HUES48 (cell line): ENCODE measurements at regions not wholly inside any gene's neighbourhood (a gene's known extent, or its start where the extent isn't known, plus 50 kb on each side); places are given as distances from the start of the nearest gene placed in this dataset.

ENCODE experiments used
- H3K27ac ChIP-seq: one replicate; pipeline ENCODE4 v1.7.0; 2013; ENCODE audit warnings: low read depth, low read length, inconsistent platforms
- H3K27me3 ChIP-seq: 2 replicates; pipeline ENCODE4 v1.6.1; 2013; ENCODE audit warnings: mild to moderate bottlenecking, low read length; ENCODE audit not compliant: control insufficient read depth, insufficient read depth
- H3K36me3 ChIP-seq: 2 replicates; pipeline ENCODE4 v1.6.1; 2013; ENCODE audit warnings: low read length; ENCODE audit not compliant: control insufficient read depth, insufficient read depth
- H3K4me1 ChIP-seq: 2 replicates; pipeline ENCODE4 v1.6.1; 2013; ENCODE audit warnings: mild to moderate bottlenecking, low read length; ENCODE audit not compliant: control insufficient read depth, insufficient read depth
- H3K4me3 ChIP-seq: 2 replicates; pipeline ENCODE4 v1.5.1; 2013; ENCODE audit warnings: mild to moderate bottlenecking, low read depth, low read length
- H3K9ac ChIP-seq: 2 replicates; pipeline ENCODE4 v1.6.1; 2013; ENCODE audit warnings: mild to moderate bottlenecking, low read depth, low read length, moderate library complexity
- H3K9me3 ChIP-seq: 2 replicates; pipeline ENCODE4 v1.6.1; 2013; ENCODE audit warnings: low read length; ENCODE audit not compliant: control insufficient read depth, insufficient read depth

GRCh38 chr7:41910940-41911600 is 208.2 kb upstream of the INHBA start:
- Histone ChIP-seq H3K4me1 (no peaks in the 10 kb centered on the region), H3K4me3 (no peak overlapping the region), H3K36me3 (no peaks in the 10 kb centered on the region), H3K9ac (no peak overlapping the region), H3K9me3 (no peaks in the 10 kb centered on the region), H3K27ac (no peak overlapping the region), H3K27me3 (no peaks in the 10 kb centered on the region)

DNA sequence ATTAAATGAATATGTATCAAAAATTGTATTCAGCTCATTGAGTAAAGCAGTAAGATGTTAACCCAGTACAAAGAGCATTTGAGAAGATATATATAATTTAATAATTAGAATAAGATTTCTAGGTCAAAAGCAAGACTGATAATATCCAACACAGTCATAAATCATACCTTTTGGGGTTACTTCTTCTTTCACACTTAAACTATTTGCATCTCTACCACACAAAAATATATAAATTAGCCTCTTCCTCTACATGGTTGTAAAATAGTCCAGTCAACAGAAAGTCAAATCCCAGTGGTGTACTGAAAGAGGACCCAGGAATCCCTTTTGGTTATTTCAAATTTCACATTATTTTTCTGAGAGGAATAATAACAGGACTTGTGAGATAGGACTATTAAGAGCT is 204.6 kb upstream of the INHBA start:
- Histone ChIP-seq H3K27me3 (no peaks in the 10 kb centered on the region), H3K4me3 (no peak overlapping the region), H3K9ac (no peak overlapping the region), H3K9me3 (peaks cover 7% of the 10 kb centered on the region), H3K27ac (no peak overlapping the region), H3K36me3 (no peaks in the 10 kb centered on the region), H3K4me1 (no peaks in the 10 kb centered on the region)

GRCh38 chr7:41900532-41900931 is 197.6 kb upstream of the INHBA start:
- Histone ChIP-seq H3K27ac (no peak overlapping the region), H3K36me3 (no peaks in the 10 kb centered on the region), H3K9me3 (peaks cover 7% of the 10 kb centered on the region), H3K9ac (no peak overlapping the region), H3K27me3 (no peaks in the 10 kb centered on the region), H3K4me1 (peaks cover 11% of the 10 kb centered on the region), H3K4me3 (no peak overlapping the region)

DNA sequence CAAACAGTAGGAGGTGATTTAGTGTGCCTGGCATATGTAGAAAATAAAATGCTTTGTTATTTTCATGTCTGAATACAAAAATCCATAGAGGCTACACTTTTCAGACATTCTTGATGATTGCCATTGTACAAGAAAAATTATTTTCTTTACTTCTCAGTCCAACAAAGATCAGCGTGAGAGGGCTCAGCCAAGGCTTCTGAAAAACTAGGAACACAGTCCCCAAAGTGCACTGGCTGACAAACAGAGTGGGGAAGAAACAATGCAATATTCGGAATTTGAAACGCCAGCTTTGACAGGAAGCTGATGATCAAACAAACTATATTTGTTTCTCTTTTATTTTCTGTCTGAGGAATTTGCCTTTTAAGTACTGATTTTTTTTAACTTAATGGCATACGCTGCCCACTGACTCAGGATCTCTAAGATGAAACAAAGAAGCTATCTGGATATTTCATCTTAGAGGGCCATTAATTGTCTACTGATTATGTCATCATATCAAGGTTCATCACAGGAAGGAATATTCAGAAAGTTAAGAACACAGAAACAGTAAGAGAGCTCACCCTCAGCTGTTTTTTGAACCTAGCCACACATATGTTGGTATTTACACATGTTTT is 197.0 kb upstream of the INHBA start:
- H3K9me3 ChIP-seq = peaks cover 5% of the 10 kb centered on the region
- H3K27me3 ChIP-seq = no peaks in the 10 kb centered on the region
- no peak overlapping the region for H3K4me3 ChIP-seq
- peaks cover 11% of the 10 kb centered on the region for H3K4me1 ChIP-seq
- no peak overlapping the region for H3K27ac ChIP-seq
- H3K9ac ChIP-seq = no peak overlapping the region
- no peaks in the 10 kb centered on the region for H3K36me3 ChIP-seq

DNA sequence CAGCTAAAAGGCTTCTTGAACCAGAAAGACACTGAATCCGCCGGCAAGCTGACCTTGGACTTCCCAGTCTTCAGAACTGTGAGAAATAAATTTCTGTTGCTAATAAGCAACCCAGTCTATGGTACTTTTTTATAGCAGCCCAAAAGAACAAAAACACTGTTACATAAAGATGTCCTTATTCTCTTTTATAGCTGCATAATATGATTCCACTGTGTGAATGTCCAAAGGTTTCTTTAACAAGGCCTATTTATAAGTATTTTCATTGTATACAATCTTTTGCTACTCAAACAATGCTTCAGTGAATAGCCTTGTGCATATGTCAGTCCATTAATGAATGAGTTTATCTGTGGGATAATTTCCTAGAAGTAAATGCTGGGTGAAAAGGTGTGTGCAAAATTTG is 190.8 kb upstream of the INHBA start:
- Histone ChIP-seq H3K36me3 (no peaks in the 10 kb centered on the region), H3K9me3 (no peaks in the 10 kb centered on the region), H3K4me1 (no peaks in the 10 kb centered on the region), H3K27me3 (no peaks in the 10 kb centered on the region), H3K27ac (no peak overlapping the region), H3K4me3 (no peak overlapping the region), H3K9ac (no peak overlapping the region)

- Histone ChIP-seq H3K9ac (no peak overlapping the region), H3K27ac (no peak overlapping the region), H3K36me3 (no peaks in the 10 kb centered on the region)
Measured at GRCh38 chr7:41892356-41893100, 189.6 kb upstream of the INHBA start.

GRCh38 chr7:41891950-41892349 is 189.1 kb upstream of the INHBA start:
- Histone ChIP-seq H3K27ac (no peak overlapping the region), H3K9me3 (no peaks in the 10 kb centered on the region), H3K36me3 (no peaks in the 10 kb centered on the region), H3K4me3 (no peak overlapping the region), H3K9ac (no peak overlapping the region), H3K4me1 (no peaks in the 10 kb centered on the region), H3K27me3 (no peaks in the 10 kb centered on the region)

More at GRCh38 chr7:41892356-41893100, 189.6 kb upstream of the INHBA start:
- Histone ChIP-seq H3K9me3 (no peaks in the 10 kb centered on the region), H3K4me3 (no peak overlapping the region), H3K4me1 (no peaks in the 10 kb centered on the region), H3K27me3 (no peaks in the 10 kb centered on the region)

GRCh38 chr7:41890631-41891274 is 187.9 kb upstream of the INHBA start:
- Histone ChIP-seq H3K9me3 (no peaks in the 10 kb centered on the region), H3K27ac (no peak overlapping the region), H3K4me1 (no peaks in the 10 kb centered on the region), H3K9ac (no peak overlapping the region), H3K27me3 (no peaks in the 10 kb centered on the region), H3K4me3 (no peak overlapping the region), H3K36me3 (no peaks in the 10 kb centered on the region)

- Histone ChIP-seq H3K9me3 (no peaks in the 10 kb centered on the region), H3K27me3 (no peaks in the 10 kb centered on the region), H3K27ac (no peak overlapping the region), H3K4me3 (no peak overlapping the region), H3K9ac (no peak overlapping the region), H3K36me3 (no peaks in the 10 kb centered on the region), H3K4me1 (no peaks in the 10 kb centered on the region)
Measured at GRCh38 chr7:41889472-41889871, 186.6 kb upstream of the INHBA start.

DNA sequence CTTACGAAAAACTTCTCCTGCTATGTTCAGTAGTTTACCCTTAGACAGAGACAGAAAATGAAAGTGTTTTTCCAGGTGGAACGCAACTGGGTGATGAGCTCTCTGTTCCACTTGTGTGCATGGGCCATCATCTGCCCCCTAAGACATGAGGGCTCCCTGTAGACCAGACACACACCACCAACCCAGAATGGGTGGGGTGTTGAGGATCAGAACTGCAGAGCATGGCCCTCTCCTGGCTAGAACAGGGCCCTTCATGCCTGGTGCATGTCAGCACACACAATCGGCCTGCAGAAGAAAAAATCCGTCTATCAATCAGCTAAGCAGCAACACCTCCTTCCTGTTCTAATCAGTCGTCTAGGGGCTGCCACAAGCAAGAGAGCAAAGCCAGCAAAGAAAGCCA is 186.2 kb upstream of the INHBA start:
- H3K36me3 ChIP-seq = no peaks in the 10 kb centered on the region
- H3K27ac ChIP-seq = no peak overlapping the region
- H3K4me1 ChIP-seq = no peaks in the 10 kb centered on the region
- H3K4me3 ChIP-seq = no peak overlapping the region
- H3K9ac ChIP-seq = no peak overlapping the region
- H3K9me3 ChIP-seq = no peaks in the 10 kb centered on the region
- H3K27me3 ChIP-seq = no peaks in the 10 kb centered on the region

- H3K27me3 ChIP-seq = no peaks in the 10 kb centered on the region
- no peaks in the 10 kb centered on the region for H3K4me1 ChIP-seq
- H3K36me3 ChIP-seq = no peaks in the 10 kb centered on the region
- H3K9ac ChIP-seq = no peak overlapping the region
- H3K4me3 ChIP-seq = no peak overlapping the region
- H3K9me3 ChIP-seq = no peaks in the 10 kb centered on the region
- H3K27ac ChIP-seq = no peak overlapping the region
Measured at GRCh38 chr7:41887416-41887815, 184.5 kb upstream of the INHBA start.
